ENCODE measurements at regions not wholly inside any gene's neighbourhood (a gene's known extent, or its start where the extent isn't known, plus 50 kb on each side); places are given as distances from the start of the nearest gene placed in this dataset.

- no peak overlapping the region for H3K4me3 ChIP-seq (ENCODE audit: low read length)
- ATAC-seq: no peak
- H3K4me1 ChIP-seq (ENCODE audit: control insufficient read depth, insufficient read depth, low read length): no peaks in the 10 kb centered on the region
- intact Hi-C loops (cut with DNase I): no loop called here
- H3K27ac ChIP-seq (ENCODE audit: low read length): no peak overlapping the region
- no peaks in the 10 kb centered on the region for H3K27me3 ChIP-seq (ENCODE audit: control insufficient read depth, insufficient read depth)
- WGBS: 91% methylated on average over 18 of the region's 18 CpGs
- H3K9me3 ChIP-seq (ENCODE audit: control insufficient read depth, low read length): no peaks in the 10 kb centered on the region
- DNase-seq: no peak
These were observed 197.2 kb downstream of the SEMA6A start for GRCh38 chr5:116377276-116378006.

GRCh38 chr5:116375926-116376325 lies 198.7 kb downstream of the SEMA6A start:
- no peak overlapping the region for H3K4me3 ChIP-seq (ENCODE audit: low read length)
- ATAC-seq (no peak), DNase-seq (no peak)
- WGBS: 76% methylated on average over 5 of the region's 5 CpGs
- H3K27me3 ChIP-seq (ENCODE audit: control insufficient read depth, insufficient read depth): no peaks in the 10 kb centered on the region
- intact Hi-C loops (cut with DNase I): no loop called here
- H3K4me1 ChIP-seq (ENCODE audit: control insufficient read depth, insufficient read depth, low read length): no peaks in the 10 kb centered on the region
- no peak overlapping the region for H3K27ac ChIP-seq (ENCODE audit: low read length)
- H3K9me3 ChIP-seq (ENCODE audit: control insufficient read depth, low read length): no peaks in the 10 kb centered on the region

- H3K4me3 ChIP-seq (ENCODE audit: low read length): no peak overlapping the region
- ATAC-seq: peak in 1 of 2 donors; percentile 13
- H3K27me3 ChIP-seq (ENCODE audit: control insufficient read depth, insufficient read depth): no peaks in the 10 kb centered on the region
- no peaks in the 10 kb centered on the region for H3K9me3 ChIP-seq (ENCODE audit: control insufficient read depth, low read length)
- intact Hi-C loops (cut with DNase I): no loop called here
- 75% methylated on average over 4 of the region's 4 CpGs for WGBS
- no peak for DNase-seq
- peak overlapping the region; percentile 24 for H3K27ac ChIP-seq (ENCODE audit: low read length)
- no peaks in the 10 kb centered on the region for H3K4me1 ChIP-seq (ENCODE audit: control insufficient read depth, insufficient read depth, low read length)
These were observed 200.2 kb downstream of the SEMA6A start for GRCh38 chr5:116374434-116374852.

GRCh38 chr5:116372931-116373597 lies 201.6 kb downstream of the SEMA6A start:
- intact Hi-C loops (cut with DNase I): no loop called here

GRCh38 chr5:116371935-116372334 lies 202.7 kb downstream of the SEMA6A start:
- ATAC-seq: peak; percentile 64 to 75
- intact Hi-C loops (cut with DNase I): no loop called here
- no peak overlapping the region for H3K27ac ChIP-seq (ENCODE audit: low read length)

More at GRCh38 chr5:116372931-116373597, 201.6 kb downstream of the SEMA6A start:
- ATAC-seq (no peak), DNase-seq (no peak)
- Histone ChIP-seq H3K4me1 (ENCODE audit: control insufficient read depth, insufficient read depth, low read length) (no peaks in the 10 kb centered on the region), H3K4me3 (ENCODE audit: low read length) (no peak overlapping the region), H3K27ac (ENCODE audit: low read length) (no peak overlapping the region), H3K27me3 (ENCODE audit: control insufficient read depth, insufficient read depth) (no peaks in the 10 kb centered on the region), H3K9me3 (ENCODE audit: control insufficient read depth, low read length) (no peaks in the 10 kb centered on the region)
- 98% methylated on average over 1 of the region's 1 CpG for WGBS

GRCh38 chr5:116371431-116371830 lies 203.2 kb downstream of the SEMA6A start:
- WGBS: 68% methylated on average over 2 of the region's 2 CpGs
- peak overlapping the region; percentile 96 for H3K27ac ChIP-seq (ENCODE audit: low read length)
- peak in 1 of 2 donors; percentile 31 for ATAC-seq

More at GRCh38 chr5:116371935-116372334, 202.7 kb downstream of the SEMA6A start:
- Histone ChIP-seq H3K9me3 (ENCODE audit: control insufficient read depth, low read length) (no peaks in the 10 kb centered on the region), H3K4me3 (ENCODE audit: low read length) (no peak overlapping the region), H3K4me1 (ENCODE audit: control insufficient read depth, insufficient read depth, low read length) (no peaks in the 10 kb centered on the region), H3K27me3 (ENCODE audit: control insufficient read depth, insufficient read depth) (no peaks in the 10 kb centered on the region)
- no peak for DNase-seq

GRCh38 chr5:116370886-116371285 lies 203.7 kb downstream of the SEMA6A start:
- no peak for DNase-seq
- no peaks in the 10 kb centered on the region for H3K27me3 ChIP-seq (ENCODE audit: control insufficient read depth, insufficient read depth)
- intact Hi-C loops (cut with DNase I): no loop called here
- no peak overlapping the region for H3K27ac ChIP-seq (ENCODE audit: low read length)
- peak; percentile 71 to 88 for ATAC-seq
- no peaks in the 10 kb centered on the region for H3K9me3 ChIP-seq (ENCODE audit: control insufficient read depth, low read length)
- no peaks in the 10 kb centered on the region for H3K4me1 ChIP-seq (ENCODE audit: control insufficient read depth, insufficient read depth, low read length)
- H3K4me3 ChIP-seq (ENCODE audit: low read length): no peak overlapping the region
- 55% methylated on average over 2 of the region's 2 CpGs for WGBS

More at GRCh38 chr5:116371431-116371830, 203.2 kb downstream of the SEMA6A start:
- H3K9me3 ChIP-seq (ENCODE audit: control insufficient read depth, low read length): no peaks in the 10 kb centered on the region
- intact Hi-C loops (cut with DNase I): no loop called here
- no peaks in the 10 kb centered on the region for H3K4me1 ChIP-seq (ENCODE audit: control insufficient read depth, insufficient read depth, low read length)
- no peaks in the 10 kb centered on the region for H3K27me3 ChIP-seq (ENCODE audit: control insufficient read depth, insufficient read depth)
- DNase-seq: no peak
- no peak overlapping the region for H3K4me3 ChIP-seq (ENCODE audit: low read length)

- no peaks in the 10 kb centered on the region for H3K9me3 ChIP-seq (ENCODE audit: control insufficient read depth, low read length)
- H3K27ac ChIP-seq (ENCODE audit: low read length): no peak overlapping the region
- no peak overlapping the region for H3K4me3 ChIP-seq (ENCODE audit: low read length)
- no peaks in the 10 kb centered on the region for H3K27me3 ChIP-seq (ENCODE audit: control insufficient read depth, insufficient read depth)
- 79% methylated on average over 4 of the region's 4 CpGs for WGBS
- ATAC-seq: no peak
- DNase-seq: no peak
- intact Hi-C loops (cut with DNase I): no loop called here
- H3K4me1 ChIP-seq (ENCODE audit: control insufficient read depth, insufficient read depth, low read length): no peaks in the 10 kb centered on the region
These were observed 204.5 kb downstream of the SEMA6A start for GRCh38 chr5:116370149-116370548.

GRCh38 chr5:116365006-116365496 lies 209.6 kb downstream of the SEMA6A start:
- Histone ChIP-seq H3K4me3 (ENCODE audit: low read length) (no peak overlapping the region), H3K27ac (ENCODE audit: low read length) (no peak overlapping the region), H3K9me3 (ENCODE audit: control insufficient read depth, low read length) (no peaks in the 10 kb centered on the region), H3K27me3 (ENCODE audit: control insufficient read depth, insufficient read depth) (no peaks in the 10 kb centered on the region), H3K4me1 (ENCODE audit: control insufficient read depth, insufficient read depth, low read length) (peaks cover 3% of the 10 kb centered on the region)
- 77% methylated on average over 3 of the region's 3 CpGs for WGBS
- ATAC-seq: no peak
- DNase-seq: no peak
- intact Hi-C loops (cut with DNase I): no loop called here

GRCh38 chr5:116363780-116364179 lies 210.8 kb downstream of the SEMA6A start:
- intact Hi-C loops (cut with DNase I): no loop called here
- DNase-seq (no peak), ATAC-seq (no peak)
- Histone ChIP-seq H3K4me1 (ENCODE audit: control insufficient read depth, insufficient read depth, low read length) (peaks cover 9% of the 10 kb centered on the region), H3K27me3 (ENCODE audit: control insufficient read depth, insufficient read depth) (no peaks in the 10 kb centered on the region), H3K27ac (ENCODE audit: low read length) (no peak overlapping the region), H3K9me3 (ENCODE audit: control insufficient read depth, low read length) (no peaks in the 10 kb centered on the region), H3K4me3 (ENCODE audit: low read length) (no peak overlapping the region)
- WGBS: 99% methylated on average over 1 of the region's 1 CpG

- no peak overlapping the region for H3K4me3 ChIP-seq (ENCODE audit: low read length)
- WGBS: 92% methylated on average over 6 of the region's 6 CpGs
- ATAC-seq: no peak
- DNase-seq: no peak
- intact Hi-C loops (cut with DNase I): no loop called here
- no peaks in the 10 kb centered on the region for H3K27me3 ChIP-seq (ENCODE audit: control insufficient read depth, insufficient read depth)
- H3K27ac ChIP-seq (ENCODE audit: low read length): no peak overlapping the region
- H3K4me1 ChIP-seq (ENCODE audit: control insufficient read depth, insufficient read depth, low read length): peaks cover 16% of the 10 kb centered on the region
- H3K9me3 ChIP-seq (ENCODE audit: control insufficient read depth, low read length): no peaks in the 10 kb centered on the region
These were observed 212.5 kb downstream of the SEMA6A start for GRCh38 chr5:116361979-116362577.

Data from right cardiac atrium (tissue), 5 donors.